GM19239 (cell line): ENCODE measurements at regions not wholly inside any gene's neighbourhood (a gene's known extent, or its start where the extent isn't known, plus 50 kb on each side); places are given as distances from the start of the nearest gene placed in this dataset.

Source experiments
- DNase-seq: peaks from one replicate; pipeline ENCODE4 v3.0.0; 2011; ENCODE audit warnings: low spot score; ENCODE audit not compliant: insufficient read length
- FAIRE-seq: peaks from 2 replicates; lab custom pipeline; 2011; peaks lifted over from hg19 to GRCh38; lab: Jason Lieb, UNC

GRCh38 chr1:220325306-220325995 is 53.2 kb upstream of the RAB3GAP2 start:
- DNase-seq (no peak), FAIRE-seq (no peak)

GRCh38 chr1:220323717-220324116 is 51.5 kb upstream of the RAB3GAP2 start:
- DNase-seq: no peak
- no peak for FAIRE-seq

GRCh38 chr1:220322570-220322969 is 50.3 kb upstream of the RAB3GAP2 start:
- DNase-seq (no peak), FAIRE-seq (no peak)
